IMR-90 (cell line): ENCODE measurements at regions not wholly inside any gene's neighbourhood (a gene's known extent, or its start where the extent isn't known, plus 50 kb on each side); places are given as distances from the start of the nearest gene placed in this dataset.

Experiments used
- ATAC-seq: fragments of 200-7000 bp; cut with Tn5 transposase; 2 replicates; pipeline ENCODE4 v1.9.1; 2020; ENCODE audit warnings: low read depth, mild to moderate bottlenecking, moderate library complexity
- BruUV-seq: library from RNA; stranded (reverse); fragments of 400-500 nt; replicated peaks from 2 replicates; lab custom pipeline; 2021; lab: Mats Ljungman, UMichigan
- CTCF ChIA-PET: fragments of 300-600 bp; formaldehyde crosslinking; extraction: SDS; loops from one replicate; lab custom pipeline; 2021; ENCODE audit warnings: antibody characterized with exemption; lab: Yijun Ruan, JAX
- POLR2A ChIA-PET: fragments of 300-600 bp; sonication (Branson Sonifier 250); formaldehyde crosslinking; loops from one replicate; lab custom pipeline; 2022; ENCODE audit warnings: antibody characterized with exemption; ENCODE audit not compliant: unreplicated experiment; lab: Charles Lee
- DNase-seq: peaks from one replicate; pipeline ENCODE4 v3.0.0; 2013
- H2AFZ ChIP-seq: replicated peaks from 2 replicates; pipeline ENCODE3; 2013; ENCODE audit warnings: low read length, mild to moderate bottlenecking; ENCODE audit not compliant: poor library complexity
- H2AK5ac ChIP-seq: 2 replicates; pipeline ENCODE4 v1.6.1; 2013; ENCODE audit warnings: low read depth, low read length, inconsistent platforms
- H2AK9ac ChIP-seq: replicated peaks from 2 replicates; pipeline ENCODE3; 2013; ENCODE audit warnings: mild to moderate bottlenecking, low read depth, low read length, moderate library complexity; ENCODE audit not compliant: poor library complexity
- H2BK120ac ChIP-seq: 2 replicates; pipeline ENCODE4 v1.6.1; 2013; ENCODE audit warnings: low read depth, low read length, inconsistent platforms
- H2BK15ac ChIP-seq: 3 replicates; pipeline ENCODE4 v1.6.1; 2013; ENCODE audit warnings: low read depth, low read length, inconsistent platforms
- H2BK20ac ChIP-seq: 2 replicates; pipeline ENCODE4 v1.6.1; 2013; ENCODE audit warnings: low read depth, mild to moderate bottlenecking, inconsistent platforms, low read length, moderate library complexity
- H2BK5ac ChIP-seq: 2 replicates; pipeline ENCODE4 v1.6.1; 2013; ENCODE audit warnings: mild to moderate bottlenecking, low read depth, low read length, inconsistent platforms; ENCODE audit not compliant: poor library complexity, severe bottlenecking
- H3K14ac ChIP-seq: replicated peaks from 2 replicates; pipeline ENCODE4 v1.6.1; 2013; ENCODE audit warnings: low read depth, low read length, inconsistent platforms
- H3K18ac ChIP-seq: 2 replicates; pipeline ENCODE4 v1.6.1; 2013; ENCODE audit warnings: low read depth, low read length, control low read depth
- H3K23ac ChIP-seq: 2 replicates; pipeline ENCODE4 v1.6.1; 2013; ENCODE audit warnings: low read depth, low read length, inconsistent platforms
- H3K27ac ChIP-seq: 2 replicates; pipeline ENCODE4 v1.5.1; 2013; ENCODE audit warnings: mild to moderate bottlenecking, control low read depth, low read length; ENCODE audit not compliant: insufficient read depth
- H3K27me3 ChIP-seq: 2 replicates; pipeline ENCODE4 v1.6.1; 2013; ENCODE audit warnings: low read length; ENCODE audit not compliant: control insufficient read depth, insufficient read depth
- H3K36me3 ChIP-seq: 2 replicates; pipeline ENCODE4 v1.6.1; 2013; ENCODE audit warnings: low read length, mixed read lengths; ENCODE audit not compliant: control insufficient read depth, insufficient read depth
- H3K4ac ChIP-seq: 2 replicates; pipeline ENCODE4 v1.6.1; 2013; ENCODE audit warnings: low read depth, low read length, inconsistent platforms
- H3K4me1 ChIP-seq: 2 replicates; pipeline ENCODE4 v1.6.1; 2013; ENCODE audit warnings: low read length, mixed read lengths; ENCODE audit not compliant: control insufficient read depth, insufficient read depth
- H3K4me2 ChIP-seq: 2 replicates; pipeline ENCODE4 v1.6.1; 2013; ENCODE audit warnings: low read depth, mild to moderate bottlenecking, control low read depth, low read length, moderate library complexity
- H3K4me3 ChIP-seq: 2 replicates; pipeline ENCODE4 v1.5.1; 2013; ENCODE audit warnings: low read depth, mild to moderate bottlenecking, control low read depth, low read length, moderate library complexity; ENCODE audit not compliant: insufficient read depth
- H3K56ac ChIP-seq: 2 replicates; pipeline ENCODE4 v1.6.1; 2013; ENCODE audit warnings: low read length, inconsistent platforms; ENCODE audit not compliant: insufficient read depth; ENCODE audit errors: extremely low read depth
- H3K79me1 ChIP-seq, 2 experiments: 2 replicates each; pipeline ENCODE4 v1.6.1; 2013; ENCODE audit warnings: low read length in 2 of 2, inconsistent platforms in 1 of 2, low read depth in 1 of 2
- H3K9ac ChIP-seq: 2 replicates; pipeline ENCODE4 v1.6.1; 2013; ENCODE audit warnings: low read depth, low read length, control low read depth
- H3K9me1 ChIP-seq: 2 replicates; pipeline ENCODE4 v1.6.1; 2013; ENCODE audit warnings: low read length, inconsistent platforms; ENCODE audit not compliant: insufficient read depth
- H3K9me3 ChIP-seq: 2 replicates; pipeline ENCODE4 v1.6.1; 2013; ENCODE audit warnings: low read length; ENCODE audit not compliant: control insufficient read depth, insufficient read depth
- H4K20me1 ChIP-seq: 2 replicates; pipeline ENCODE4 v1.6.1; 2013; ENCODE audit warnings: low read length, inconsistent platforms; ENCODE audit not compliant: insufficient read depth
- H4K5ac ChIP-seq: 2 replicates; pipeline ENCODE4 v1.6.1; 2013; ENCODE audit warnings: mild to moderate bottlenecking, low read depth, low read length, control low read depth
- H4K8ac ChIP-seq, 2 experiments: 2 replicates each; pipeline ENCODE4 v1.6.1; 2013; ENCODE audit warnings: low read depth in 2 of 2, low read length in 2 of 2, control low read depth in 1 of 2, inconsistent platforms in 1 of 2
- H4K91ac ChIP-seq: 2 replicates; pipeline ENCODE4 v1.6.1; 2013; ENCODE audit warnings: low read depth, low read length, inconsistent platforms; ENCODE audit not compliant: insufficient read depth
- BHLHE40 ChIP-seq: fragments of 150-350 bp; IDR thresholded peaks from 2 replicates; pipeline ENCODE4 v1.6.1; 2016; ENCODE audit warnings: mild to moderate bottlenecking, low read depth, low read length
- CHD1 ChIP-seq: IDR thresholded peaks from 2 replicates; pipeline ENCODE4 v1.6.1; 2012; ENCODE audit warnings: low read depth, low read length, improper control_type of control experiment
- MAFK ChIP-seq: IDR thresholded peaks from 2 replicates; pipeline ENCODE4 v1.6.1; 2012; ENCODE audit warnings: low read depth, low read length, improper control_type of control experiment
- MAZ ChIP-seq: IDR thresholded peaks from 2 replicates; pipeline ENCODE4 v1.6.1; 2012; ENCODE audit warnings: low read depth, mild to moderate bottlenecking, low read length, improper control_type of control experiment, moderate library complexity, borderline replicate concordance
- MXI1 ChIP-seq: IDR thresholded peaks from 2 replicates; pipeline ENCODE4 v1.6.1; 2012; ENCODE audit warnings: low read depth, mild to moderate bottlenecking, low read length, moderate library complexity, borderline replicate concordance
- POLR2A ChIP-seq: IDR thresholded peaks from 2 replicates; pipeline ENCODE4 v1.6.1; 2012; ENCODE audit warnings: mild to moderate bottlenecking, low read depth, low read length
- RAD21 ChIP-seq: IDR thresholded peaks from 2 replicates; pipeline ENCODE4 v1.6.1; 2012; ENCODE audit warnings: low read length, improper control_type of control experiment
- RCOR1 ChIP-seq: IDR thresholded peaks from 2 replicates; pipeline ENCODE4 v1.6.1; 2012; ENCODE audit warnings: mild to moderate bottlenecking, low read length, improper control_type of control experiment; ENCODE audit not compliant: insufficient replicate concordance
- RFX5 ChIP-seq: IDR thresholded peaks from 2 replicates; pipeline ENCODE4 v1.8.0; 2012; ENCODE audit warnings: low read depth, mild to moderate bottlenecking, low read length, moderate library complexity
- SMC3 ChIP-seq: fragments of 150-350 bp; IDR thresholded peaks from 2 replicates; pipeline ENCODE4 v1.6.1; 2016; ENCODE audit warnings: low read depth, mild to moderate bottlenecking, antibody characterized with exemption, low read length, moderate library complexity
- USF2 ChIP-seq: fragments of 150-350 bp; IDR thresholded peaks from 2 replicates; pipeline ENCODE4 v1.6.1; 2017; ENCODE audit warnings: mild to moderate bottlenecking, antibody characterized with exemption, low read length, low read depth
- WGBS, 2 experiments: methylation state at CpG; one replicate each; pipeline versions ENCODE4 v1.1.5 to v1.1.7; 2013; ENCODE audit warnings: missing lambda C conversion rate in 2 of 2; ENCODE audit not compliant: insufficient read length in 1 of 2; ENCODE audit errors: extremely low coverage in 2 of 2; 5-methylcytosine and 5-hydroxymethylcytosine counted together
- dilution Hi-C: fragments of 300-500 bp; cut with HindIII; formaldehyde crosslinking; loops from one replicate; pipeline ENCODE4 v1.14.3; 2018; ENCODE audit warnings: low sequenced_read_pairs; ENCODE audit not compliant: unreplicated experiment
- in situ Hi-C: fragments of 300-500 bp; cut with MboI; formaldehyde crosslinking; loops from 3 replicates; pipeline ENCODE4 v1.14.3; 2019; ENCODE audit warnings: low sequenced_read_pairs, inconsistent platforms, mixed read lengths
- intact Hi-C: fragments of 100-400 bp; cut with micrococcal nuclease; formaldehyde crosslinking; loops from 2 replicates; pipeline ENCODE4 v1.10.0; 2022
- TF ChIP-seq, protein P1 (sequence below): conservative IDR thresholded peaks from 2 replicates; pipeline ENCODE4 v1.5.1; 2012; ENCODE audit warnings: mild to moderate bottlenecking, low read depth, low read length, improper control_type of control experiment

- TF ChIP-seq, protein P1, sequence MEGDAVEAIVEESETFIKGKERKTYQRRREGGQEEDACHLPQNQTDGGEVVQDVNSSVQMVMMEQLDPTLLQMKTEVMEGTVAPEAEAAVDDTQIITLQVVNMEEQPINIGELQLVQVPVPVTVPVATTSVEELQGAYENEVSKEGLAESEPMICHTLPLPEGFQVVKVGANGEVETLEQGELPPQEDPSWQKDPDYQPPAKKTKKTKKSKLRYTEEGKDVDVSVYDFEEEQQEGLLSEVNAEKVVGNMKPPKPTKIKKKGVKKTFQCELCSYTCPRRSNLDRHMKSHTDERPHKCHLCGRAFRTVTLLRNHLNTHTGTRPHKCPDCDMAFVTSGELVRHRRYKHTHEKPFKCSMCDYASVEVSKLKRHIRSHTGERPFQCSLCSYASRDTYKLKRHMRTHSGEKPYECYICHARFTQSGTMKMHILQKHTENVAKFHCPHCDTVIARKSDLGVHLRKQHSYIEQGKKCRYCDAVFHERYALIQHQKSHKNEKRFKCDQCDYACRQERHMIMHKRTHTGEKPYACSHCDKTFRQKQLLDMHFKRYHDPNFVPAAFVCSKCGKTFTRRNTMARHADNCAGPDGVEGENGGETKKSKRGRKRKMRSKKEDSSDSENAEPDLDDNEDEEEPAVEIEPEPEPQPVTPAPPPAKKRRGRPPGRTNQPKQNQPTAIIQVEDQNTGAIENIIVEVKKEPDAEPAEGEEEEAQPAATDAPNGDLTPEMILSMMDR, result no peak
These were observed 80.3 kb upstream of the FST start (continued) for GRCh38 chr5:53399926-53400697.

DNA sequence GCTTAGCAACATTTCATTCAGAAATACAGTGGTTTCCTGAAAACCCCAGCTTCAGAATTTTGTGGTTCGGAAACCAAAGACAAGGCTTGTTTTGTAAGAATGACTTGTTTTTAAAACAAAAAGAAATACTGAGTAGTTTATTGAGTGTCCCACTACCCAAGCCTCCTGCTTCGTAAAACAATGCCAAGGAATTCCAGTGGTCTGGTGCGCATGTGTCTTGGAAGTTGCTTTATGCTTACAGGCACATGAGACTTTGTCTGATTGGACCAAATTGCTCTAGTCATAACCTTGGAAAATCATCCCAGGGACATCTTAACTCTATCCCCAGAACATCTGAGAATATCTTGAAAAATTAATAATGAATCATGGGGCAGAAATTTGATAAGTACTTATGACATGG lies 77.1 kb upstream of the FST start:
- no peak for ATAC-seq
- H3K4me2 ChIP-seq, result no peak overlapping the region
- BruUV-seq, result no TSS peak
- H3K18ac ChIP-seq, result peak overlapping the region; percentile 99
- no peaks in the 10 kb centered on the region for H3K27me3 ChIP-seq
- H4K5ac ChIP-seq, result peak overlapping the region; percentile 97
- H3K23ac ChIP-seq, result peak overlapping the region; percentile 65; the same call in 1 of the 2 replicates
- peaks cover 22% of the 10 kb centered on the region for H3K4me1 ChIP-seq
- POLR2A ChIA-PET, result interaction anchor here (0.6 to 0.7 kb wide), 3 partner anchors 18 to 153 kb away, joined by 3 to 15 read pairs (median 4); no protein-coding TSS in a partner anchor
- H3K4ac ChIP-seq, result peak overlapping the region; percentile 94
- peak overlapping the region; percentile 87 for H2BK15ac ChIP-seq
- peak overlapping the region; percentile 90 for H2AK5ac ChIP-seq
- peak overlapping the region; percentile 96 for H4K91ac ChIP-seq
- no peaks in the 10 kb centered on the region for H4K20me1 ChIP-seq
- H3K36me3 ChIP-seq, result no peaks in the 10 kb centered on the region
- H3K27ac ChIP-seq, result peak overlapping the region; percentile 89
- peaks cover 2% of the 10 kb centered on the region; the same call in 1 of the 2 replicates for H3K9me3 ChIP-seq
- H2AK9ac ChIP-seq, result no peak overlapping the region
- peak overlapping the region; percentile 100 for H2BK5ac ChIP-seq
- peak overlapping the region; percentile 95 for H2BK20ac ChIP-seq
- WGBS, 2 experiments, result no CpG with 5 or more reads among the region's 3 CpGs
- peak; percentile 46 for DNase-seq
- 0 out of 2 replicates have a peak, but pooled peaks cover 2% of the 10 kb centered on the region for H3K9me1 ChIP-seq
- H3K9ac ChIP-seq, result no peak overlapping the region
- in situ Hi-C loops, result no loop called here
- CTCF ChIA-PET, result no interaction called here
- H3K4me3 ChIP-seq, result no peak overlapping the region
- H4K8ac ChIP-seq, result peak overlapping the region; percentile 58 to 89
- peak overlapping the region; percentile 84 for H3K14ac ChIP-seq
- H2AFZ ChIP-seq, result peak overlapping the region; percentile 39
- peak overlapping the region; percentile 96 for H2BK120ac ChIP-seq
- dilution Hi-C loops, result no loop called here
- 0 out of 4 replicates have a peak, but pooled peaks cover under 1 to 4% of the 10 kb centered on the region in 2 experiments for H3K79me1 ChIP-seq
- intact Hi-C loops, result no loop called here
- H3K56ac ChIP-seq, result peak overlapping the region; percentile 96; the same call in 1 of the 2 replicates
- TF ChIP-seq RFX5 (no peak), BHLHE40 (no peak), USF2 (no peak), SMC3 (no peak), RAD21 (no peak), POLR2A (no peak), CHD1 (no peak), RCOR1 (no peak), MXI1 (no peak), MAFK (no peak), MAZ (no peak)
